NCI-H2107 (cell line): ENCODE measurements at regions not wholly inside any gene's neighbourhood (a gene's known extent, or its start where the extent isn't known, plus 50 kb on each side); places are given as distances from the start of the nearest gene placed in this dataset.
A peak's percentile ranks its signal among the peaks of the same experiment; 100 is the strongest.

Experiments used
- DNase-seq: peaks from one replicate; lab custom pipeline; 2025; lab: John Stamatoyannopoulos, UW

DNA sequence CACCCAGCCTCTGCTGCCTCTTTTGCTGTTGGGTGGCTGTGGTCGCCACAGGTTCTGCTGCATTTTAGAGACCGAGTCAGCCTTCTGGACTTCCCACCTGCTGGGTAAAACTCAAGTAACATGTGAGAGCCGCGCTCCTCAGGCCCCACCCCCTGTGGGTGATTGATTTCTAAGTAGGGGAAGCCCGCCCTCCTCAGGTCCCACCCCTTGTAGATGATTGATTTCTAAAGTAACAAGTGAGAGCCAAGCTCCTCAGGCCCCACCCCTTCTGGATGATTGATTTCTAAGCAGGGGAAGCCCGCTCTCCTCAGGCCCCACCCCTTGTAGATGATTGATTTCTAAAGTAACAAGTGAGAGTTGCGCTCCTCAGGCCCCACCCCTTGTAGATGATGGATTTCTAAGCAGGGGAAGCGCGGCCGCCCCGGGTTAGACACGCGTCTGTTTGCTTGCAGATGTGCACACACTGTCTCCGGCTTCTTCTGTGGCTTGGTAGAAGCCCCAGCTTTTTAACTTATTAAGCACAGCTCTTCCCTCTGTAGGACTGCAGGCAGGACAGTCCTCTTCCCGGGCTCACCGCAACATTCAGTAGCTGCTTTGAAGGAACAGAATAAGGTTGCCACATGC lies 83.4 kb downstream of the FAM43A start:
- peak; percentile 99 for DNase-seq

GRCh38 chr3:194772241-194773000 lies 86.7 kb downstream of the FAM43A start:
- no peak for DNase-seq

DNA sequence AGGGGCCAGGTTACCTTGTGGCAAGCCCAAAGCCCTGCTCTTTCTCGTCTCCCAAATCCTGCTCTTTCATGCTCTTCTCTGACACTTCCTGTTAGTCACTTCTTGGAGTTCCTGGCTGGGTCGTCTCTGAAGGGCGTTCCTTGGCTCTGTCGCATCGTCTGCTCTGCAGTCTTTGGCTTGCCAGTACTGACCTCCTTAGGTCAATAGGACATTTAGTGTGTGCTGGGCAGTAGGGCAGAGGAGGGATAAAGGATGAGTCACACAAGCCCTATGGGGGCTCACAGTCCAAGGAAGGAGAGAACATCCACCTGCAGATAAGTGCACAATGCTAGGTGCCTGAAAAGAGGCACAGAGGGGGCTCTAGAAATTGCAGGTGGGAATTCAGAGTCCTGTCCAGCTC lies 87.5 kb downstream of the FAM43A start:
- DNase-seq, result no peak

DNA sequence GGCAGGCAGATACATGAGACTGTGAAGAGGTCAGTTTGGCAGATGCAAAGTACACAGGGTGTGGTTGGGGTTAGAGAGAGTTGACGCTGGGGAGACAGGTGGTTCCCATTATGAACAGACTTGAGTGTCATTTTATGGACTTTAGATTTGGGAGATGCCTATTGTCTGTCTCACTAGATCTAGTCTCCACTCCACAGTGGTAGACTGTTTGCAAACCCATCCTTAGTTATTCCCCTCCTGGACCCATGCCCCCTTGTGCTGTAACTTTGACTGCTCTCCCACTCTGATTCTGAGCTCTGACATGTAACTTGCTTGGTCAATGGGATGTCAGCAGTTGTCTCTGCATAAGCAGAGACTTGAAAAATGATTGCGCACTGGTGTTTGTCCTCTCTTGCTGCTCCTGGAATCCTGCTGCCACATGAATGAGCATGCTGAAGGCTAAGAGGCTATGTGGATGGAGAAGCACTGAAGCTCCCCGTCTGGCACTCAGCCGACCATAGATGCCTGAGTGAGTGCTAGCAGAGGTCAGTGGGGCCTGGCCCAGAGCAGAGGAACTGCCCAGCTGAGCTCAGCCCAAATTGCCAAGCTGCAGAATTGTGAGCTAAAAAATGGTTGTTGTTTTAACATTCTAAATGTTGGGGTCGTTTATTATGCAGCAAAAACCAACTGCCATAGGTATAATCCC lies 88.2 kb downstream of the FAM43A start:
- no peak for DNase-seq

DNA sequence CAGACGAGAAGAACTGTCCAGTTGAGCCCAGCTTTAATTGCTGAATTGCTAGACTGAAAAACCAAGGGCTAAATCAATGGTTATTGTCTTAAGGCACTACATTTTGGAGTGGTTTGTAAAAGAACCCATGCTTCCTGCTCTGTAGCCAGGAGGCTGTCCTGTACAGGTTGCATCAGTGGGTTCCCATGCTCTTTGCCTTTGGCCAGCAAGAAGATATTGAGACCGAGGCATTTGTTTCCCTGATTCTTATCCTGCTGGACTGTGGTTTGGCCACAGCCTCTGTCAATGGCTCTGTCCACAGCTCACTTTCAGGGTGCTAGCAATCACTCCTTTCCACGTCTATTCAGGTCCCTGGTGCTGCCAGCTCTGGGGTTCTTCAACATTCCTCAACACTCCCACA lies 89.6 kb downstream of the FAM43A start:
- DNase-seq, result no peak

DNA sequence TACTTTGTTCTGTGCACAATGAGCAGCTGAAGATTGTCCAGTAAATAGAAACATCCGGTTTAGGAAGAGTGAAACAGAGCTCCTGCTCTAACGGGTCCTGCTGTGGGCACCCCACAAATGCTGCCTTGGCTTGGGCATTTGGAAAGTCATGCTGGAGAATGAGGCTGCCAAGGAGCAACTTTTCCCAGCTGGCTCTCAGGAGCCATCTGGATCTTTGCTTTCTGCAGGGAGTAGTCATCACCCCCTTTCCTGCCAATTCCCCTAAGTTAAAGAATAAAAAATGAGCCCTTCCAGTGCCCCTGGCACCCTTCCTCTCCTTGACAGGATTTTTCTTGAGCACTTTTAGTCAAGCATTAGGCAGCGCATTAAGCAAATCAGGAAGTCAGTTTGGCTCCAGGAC lies 90.0 kb downstream of the FAM43A start:
- DNase-seq, result no peak

DNA sequence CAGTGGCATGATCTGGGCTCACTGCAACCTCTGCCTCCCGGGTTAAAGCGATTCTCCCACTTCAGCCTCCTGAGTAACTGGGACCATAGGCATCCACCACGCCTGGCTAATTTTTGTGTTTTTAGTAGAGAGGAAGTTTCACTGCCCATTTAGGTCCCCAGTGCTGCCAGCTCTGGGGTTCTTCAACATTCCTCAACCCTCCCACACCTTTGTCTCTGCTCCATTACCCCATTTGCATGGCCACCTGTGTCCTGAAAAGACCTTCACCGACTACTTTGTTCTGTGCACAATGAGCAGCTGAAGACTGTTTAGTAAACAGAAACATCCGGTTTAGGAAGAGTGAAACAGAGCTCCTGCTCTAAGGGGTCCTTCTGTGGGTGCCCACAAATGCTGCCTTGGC lies 92.0 kb downstream of the FAM43A start:
- DNase-seq, result no peak

GRCh38 chr3:194779729-194780224 lies 94.1 kb downstream of the FAM43A start:
- no peak for DNase-seq

DNA sequence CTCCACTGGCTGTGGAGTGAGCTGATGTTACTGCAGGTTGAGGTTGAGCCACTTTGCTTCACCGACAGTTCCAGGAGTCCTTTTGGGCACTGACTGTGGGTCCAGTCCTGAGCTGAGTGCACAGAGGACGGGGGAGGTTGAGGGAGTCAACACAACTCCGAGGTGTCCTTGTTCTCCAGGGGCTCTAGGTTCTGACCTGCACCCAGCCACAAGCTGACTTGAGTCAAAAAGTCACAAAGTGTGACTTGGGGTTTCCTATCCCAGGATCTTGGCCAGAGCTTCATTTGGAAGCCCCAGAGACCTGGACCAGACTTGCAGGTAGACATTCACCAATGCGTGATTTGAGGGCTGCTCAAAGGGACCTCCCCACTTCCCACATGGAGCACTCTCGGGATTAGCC lies 95.0 kb downstream of the FAM43A start:
- no peak for DNase-seq

GRCh38 chr3:194781617-194782016 lies 95.9 kb downstream of the FAM43A start:
- DNase-seq, result no peak

GRCh38 chr3:194782698-194783404 lies 97.2 kb downstream of the FAM43A start:
- no peak for DNase-seq

DNA sequence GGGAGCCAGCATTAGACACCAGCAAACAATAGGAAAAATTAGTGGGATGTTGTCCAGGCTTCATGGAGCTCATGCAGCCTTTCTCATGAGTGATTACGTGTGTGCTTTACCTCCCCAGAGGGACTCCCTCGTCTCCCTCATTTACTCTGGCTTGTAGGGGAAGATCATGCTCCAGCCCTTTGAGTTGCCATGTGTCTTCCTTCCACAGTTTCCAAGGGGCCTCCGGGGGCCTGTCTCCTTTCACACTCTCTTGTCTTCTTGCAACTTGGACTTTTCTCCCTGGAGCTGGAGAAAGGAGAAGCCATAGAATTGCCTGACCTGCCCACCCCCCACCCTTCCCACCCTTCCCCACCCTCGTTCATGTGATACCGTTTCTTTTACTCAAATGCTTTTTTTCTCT lies 98.7 kb downstream of the FAM43A start:
- no peak for DNase-seq

- no peak for DNase-seq
Observed at GRCh38 chr3:194785315-194785714, 99.6 kb downstream of the FAM43A start.

DNA sequence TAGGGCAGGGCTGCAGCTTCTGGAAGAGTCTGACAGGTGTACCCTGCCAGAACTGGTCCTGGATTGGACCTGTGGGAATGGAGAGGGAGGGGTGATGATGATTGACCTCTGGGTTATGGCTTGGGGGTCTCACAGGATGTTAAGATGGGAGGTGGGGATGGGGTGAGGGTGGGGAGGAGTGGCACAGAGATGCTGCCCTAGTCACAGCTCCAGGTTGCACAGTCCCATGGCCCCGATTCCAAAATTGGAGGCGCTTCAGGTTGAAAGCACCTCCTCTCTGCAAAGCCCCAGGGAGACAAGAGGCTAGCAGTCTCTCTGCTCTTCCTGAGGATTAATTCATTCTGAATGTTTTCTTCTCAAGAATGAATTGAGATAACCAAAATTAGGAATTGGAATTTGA lies 101.4 kb downstream of the FAM43A start:
- no peak for DNase-seq

- no peak for DNase-seq
Observed at GRCh38 chr3:194787650-194788049, 102.0 kb downstream of the FAM43A start.

DNA sequence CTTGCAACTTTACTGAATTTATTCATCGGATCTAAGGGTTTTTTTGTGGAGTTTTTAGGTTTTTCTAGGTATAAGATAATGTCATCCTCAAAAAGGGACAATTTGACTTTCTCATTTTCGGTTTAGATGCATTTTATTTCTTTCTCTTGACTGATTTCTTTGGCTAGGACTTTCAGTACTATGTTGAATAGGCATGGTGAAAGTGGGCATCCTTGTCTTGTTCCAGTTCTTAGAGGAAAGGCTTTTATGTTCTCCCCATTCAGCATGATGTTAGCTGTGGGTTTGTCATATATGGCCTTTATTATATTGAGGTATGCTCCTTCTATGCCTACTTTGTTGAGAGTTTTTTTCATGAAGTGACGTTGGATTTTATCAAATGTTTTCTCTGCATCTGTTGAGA lies 106.7 kb downstream of the FAM43A start:
- no peak for DNase-seq

DNA sequence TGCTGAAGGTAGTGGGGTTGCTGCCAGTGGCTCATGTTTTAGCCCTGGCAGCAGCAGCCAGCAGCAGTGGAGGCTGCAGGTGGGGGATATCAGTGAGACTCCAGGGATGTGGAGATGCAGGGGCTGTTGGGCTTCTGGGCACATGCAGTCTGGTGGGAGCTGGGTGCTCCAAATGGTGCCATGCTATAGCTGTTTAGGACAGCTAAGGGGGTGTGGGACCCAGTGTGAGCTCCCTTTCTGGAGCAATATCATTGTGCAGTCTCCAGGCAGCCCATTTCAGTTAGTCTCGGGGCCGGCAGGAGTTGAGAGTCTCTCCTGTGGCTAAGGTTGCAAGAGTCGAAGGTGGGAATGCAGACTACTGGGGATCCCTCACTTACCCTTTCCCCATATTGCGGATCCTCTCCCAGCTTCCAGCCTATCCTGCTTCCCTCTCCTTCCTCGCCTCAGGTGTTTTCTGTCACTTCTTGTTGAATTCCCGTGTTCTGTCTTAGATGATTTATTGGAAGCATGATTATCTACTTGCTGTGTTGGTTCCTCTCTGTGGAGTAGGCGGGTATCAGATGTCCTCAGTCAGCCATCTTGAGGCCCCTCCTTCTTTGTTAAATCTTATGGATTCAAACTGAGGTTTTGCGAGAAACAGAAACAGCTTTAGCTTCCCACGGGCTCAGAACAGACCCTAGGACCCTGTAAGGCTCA lies 112.0 kb downstream of the FAM43A start:
- no peak for DNase-seq

DNA sequence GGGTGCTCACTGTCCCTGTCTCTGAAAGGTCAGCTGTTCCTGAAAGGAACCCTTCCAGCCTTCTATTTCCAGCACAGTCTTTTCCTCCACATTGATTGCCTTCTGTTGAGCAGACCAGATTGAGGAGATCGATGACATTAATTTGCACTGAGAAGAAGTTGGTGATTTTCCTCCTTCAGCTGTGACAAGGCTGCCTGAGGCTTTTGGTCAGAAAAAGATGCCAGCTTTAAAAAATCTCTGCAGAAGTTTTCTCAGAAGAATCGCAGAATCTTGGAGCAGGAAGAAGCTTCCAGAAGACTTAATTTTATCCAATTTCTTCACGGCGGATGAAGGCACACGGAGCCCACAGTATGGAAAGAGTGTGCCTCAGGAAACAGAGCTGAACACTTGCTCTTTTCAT lies 112.8 kb downstream of the FAM43A start:
- no peak for DNase-seq

GRCh38 chr3:194800002-194800401 lies 114.3 kb downstream of the FAM43A start:
- DNase-seq, result no peak

DNA sequence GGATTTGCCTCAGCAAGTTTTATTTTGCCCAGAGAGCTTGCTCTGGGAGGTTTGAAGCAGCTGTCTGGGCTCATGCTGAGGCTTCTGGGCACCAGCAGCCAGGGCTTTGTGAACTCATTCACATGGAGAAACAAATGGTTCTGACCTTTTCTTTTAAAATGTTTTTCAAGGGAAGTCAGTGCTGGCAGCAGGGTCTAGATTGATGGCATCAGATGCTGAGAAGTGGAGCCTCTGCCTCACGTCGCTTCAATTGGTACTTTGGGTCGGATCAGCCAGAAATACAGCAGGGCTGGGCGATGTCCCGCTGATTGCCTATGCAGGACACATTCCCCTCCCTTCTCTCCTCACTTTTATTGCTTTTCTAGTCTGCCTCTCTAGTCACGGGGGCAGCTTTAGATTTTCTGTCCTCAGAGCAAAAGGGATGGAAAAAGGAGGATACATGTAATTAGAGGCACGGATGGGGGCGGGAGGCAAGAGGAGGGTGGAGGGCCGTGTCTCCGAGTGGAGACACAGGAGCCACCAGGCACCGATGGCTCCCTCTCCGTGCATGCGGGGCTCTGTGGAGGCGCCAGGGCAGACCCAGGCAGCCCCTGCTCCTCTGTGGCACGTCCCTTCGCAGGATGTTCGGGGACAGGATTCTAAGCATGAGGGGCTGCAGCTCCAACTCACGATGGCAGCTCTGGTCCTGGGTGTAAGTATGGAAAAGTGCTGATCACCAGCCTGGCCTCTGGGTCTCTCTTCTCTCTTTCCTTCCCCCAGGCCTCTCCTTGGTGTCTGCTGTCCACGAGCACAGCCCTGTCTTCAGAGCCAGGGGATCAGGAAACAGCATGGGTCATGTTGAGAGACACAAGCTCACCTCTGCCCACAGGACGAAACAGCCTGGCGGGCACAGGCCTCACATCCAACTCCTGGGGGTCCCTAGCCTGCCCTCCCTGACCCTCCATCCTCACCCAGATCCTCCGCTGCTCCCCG lies 116.1 kb downstream of the FAM43A start:
- no peak for DNase-seq

- no peak for DNase-seq
Observed at GRCh38 chr3:194804796-194805195, 119.1 kb downstream of the FAM43A start.
